Lung microvascular endothelial cell (primary cell): ENCODE measurements at regions not wholly inside any gene's neighbourhood (a gene's known extent, or its start where the extent isn't known, plus 50 kb on each side); places are given as distances from the start of the nearest gene placed in this dataset.
"Not testable (repeated sequence)": the region's sequence is repeated elsewhere in the genome, so short reads cannot be mapped to it uniquely, and the experiment has no call there.

Experiments
- DNase-seq, 2 donors: peaks; one replicate each; pipeline versions ENCODE4 v3.0.0 to v3.0.0-alpha.2; 2010; ENCODE audit warnings: low read depth in 2 of 2

DNA sequence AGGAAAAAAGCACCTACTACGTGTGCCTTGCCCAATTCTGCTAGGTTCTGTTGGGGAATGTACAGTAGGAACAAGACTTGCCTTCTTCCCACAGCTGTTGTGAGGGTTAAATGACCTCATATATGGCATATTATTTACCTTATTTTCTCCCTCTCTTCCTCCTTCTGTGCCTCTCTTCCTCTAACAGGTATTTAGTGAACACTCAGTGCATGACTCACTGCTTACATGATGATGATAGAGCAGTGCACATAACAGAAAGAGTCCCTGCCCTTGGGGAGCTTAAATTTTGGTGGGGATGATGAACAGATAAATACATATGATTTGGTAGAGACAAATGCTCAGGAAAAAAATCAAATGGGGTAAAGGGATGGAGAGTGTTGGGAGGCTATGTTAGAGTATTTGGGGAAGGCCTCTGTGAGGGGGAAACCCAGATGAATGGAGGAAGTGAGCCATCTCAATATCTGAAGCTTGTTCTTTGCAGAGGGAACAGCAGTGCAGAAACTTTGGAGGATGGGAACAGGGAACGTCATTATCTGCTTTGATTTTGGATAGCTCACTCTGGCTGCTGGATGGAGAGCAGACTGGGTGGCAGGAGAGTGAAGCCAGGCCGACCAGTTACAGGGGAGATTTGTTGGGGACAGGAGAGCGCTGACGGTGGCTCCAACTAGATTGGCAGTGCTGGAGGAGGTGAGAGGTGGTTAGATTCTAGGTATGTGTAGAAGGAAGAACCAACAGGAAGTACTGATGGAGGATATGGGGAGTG, 95.5 kb upstream of the TENM4 start:
- DNase-seq, result no peak

GRCh38 chr11:79535606-79536005, 94.8 kb upstream of the TENM4 start:
- DNase-seq, result no peak

- DNase-seq, result no peak
Observed at GRCh38 chr11:79525257-79525656, 84.4 kb upstream of the TENM4 start.

- no peak for DNase-seq
Observed at GRCh38 chr11:79522626-79523025, 81.8 kb upstream of the TENM4 start.

- DNase-seq, result no peak
Observed at GRCh38 chr11:79520086-79520485, 79.3 kb upstream of the TENM4 start.

GRCh38 chr11:79515781-79516180, 75.0 kb upstream of the TENM4 start:
- DNase-seq, result no peak

GRCh38 chr11:79514695-79515094, 73.9 kb upstream of the TENM4 start:
- DNase-seq, result no peak

- no peak for DNase-seq
Observed at GRCh38 chr11:79514290-79514689, 73.5 kb upstream of the TENM4 start.

DNA sequence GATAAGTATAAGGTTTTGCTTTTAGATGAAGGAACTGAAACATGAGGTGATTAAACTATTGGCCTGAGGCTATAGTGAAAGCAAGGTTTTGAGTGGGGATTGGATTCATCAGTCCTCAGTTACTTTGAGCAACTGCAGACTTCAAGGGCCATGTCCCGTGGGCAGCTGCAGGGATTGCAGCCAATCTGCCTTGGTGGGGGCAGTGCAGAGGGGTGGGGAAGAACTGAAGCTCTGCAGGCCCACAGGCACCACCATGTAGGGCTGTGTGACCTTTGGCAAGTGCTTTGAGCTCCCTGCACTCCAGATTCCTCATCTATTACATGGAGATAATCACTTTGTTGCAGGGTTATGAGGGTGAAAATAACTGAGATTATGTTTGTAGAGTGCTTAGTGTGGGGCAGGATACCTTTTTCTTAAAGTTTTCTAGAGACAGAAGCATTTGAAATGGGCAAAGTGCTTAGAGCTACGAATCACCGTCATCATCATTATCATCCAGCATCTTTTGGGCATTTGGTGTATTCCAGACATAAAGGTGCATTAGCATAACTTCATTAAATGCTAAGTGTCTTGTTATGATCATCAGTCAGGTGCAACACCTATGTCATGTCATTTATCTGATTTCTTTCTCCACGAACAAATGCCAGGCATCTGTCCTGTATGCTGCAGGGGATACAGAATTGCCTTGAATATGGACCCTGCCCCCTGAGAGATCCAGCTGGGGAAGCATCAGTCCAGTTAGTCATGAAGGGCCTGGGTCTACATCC, 72.1 kb upstream of the TENM4 start:
- no peak for DNase-seq

DNA sequence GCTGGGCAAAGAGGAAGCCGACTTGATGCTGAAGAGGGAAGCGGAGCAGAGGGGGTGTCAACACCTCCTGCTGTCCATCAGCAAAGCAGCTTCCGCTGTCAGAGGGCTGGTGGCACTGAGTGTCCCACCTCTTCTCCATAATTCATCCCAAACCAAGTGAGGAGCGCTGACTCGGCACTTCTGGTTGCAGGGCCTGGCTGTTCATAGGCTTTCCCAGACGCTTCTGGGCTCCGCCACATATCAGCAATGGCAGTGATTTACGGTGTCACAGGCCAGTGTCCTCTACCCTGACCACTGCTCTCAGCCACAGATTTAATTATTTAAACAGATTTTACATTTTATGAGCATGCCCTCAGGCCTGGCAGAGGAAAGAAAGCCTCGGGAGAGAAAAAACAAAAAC, 70.1 kb upstream of the TENM4 start:
- DNase-seq, result no peak

- DNase-seq, result no peak
Observed at GRCh38 chr11:79508461-79508860, 67.6 kb upstream of the TENM4 start.

GRCh38 chr11:79507706-79508105, 66.9 kb upstream of the TENM4 start:
- DNase-seq, result no peak

GRCh38 chr11:79506734-79507344, 66.0 kb upstream of the TENM4 start:
- no peak for DNase-seq

DNA sequence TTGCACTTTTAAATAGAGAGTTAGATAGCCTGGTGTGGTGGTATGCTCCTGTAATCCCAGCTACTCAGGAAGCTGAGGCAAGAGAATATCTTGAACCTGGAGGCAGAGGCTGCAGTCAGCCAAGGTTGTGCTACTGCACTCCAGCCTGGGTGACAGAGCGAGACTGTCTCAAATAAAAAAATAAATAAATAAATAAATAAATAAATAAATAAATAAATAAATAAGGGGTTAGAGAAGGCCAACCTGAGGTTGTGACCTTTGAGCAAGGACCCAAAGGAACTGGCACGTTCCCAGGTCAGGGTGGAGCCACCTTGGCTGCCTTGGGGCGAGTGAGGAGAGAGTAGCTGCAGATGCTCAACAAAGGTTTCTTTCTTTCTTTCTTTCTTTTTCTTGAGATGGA, 65.3 kb upstream of the TENM4 start:
- DNase-seq, result no peak

- DNase-seq, result no peak
Observed at GRCh38 chr11:79503028-79503427, 62.2 kb upstream of the TENM4 start.

DNA sequence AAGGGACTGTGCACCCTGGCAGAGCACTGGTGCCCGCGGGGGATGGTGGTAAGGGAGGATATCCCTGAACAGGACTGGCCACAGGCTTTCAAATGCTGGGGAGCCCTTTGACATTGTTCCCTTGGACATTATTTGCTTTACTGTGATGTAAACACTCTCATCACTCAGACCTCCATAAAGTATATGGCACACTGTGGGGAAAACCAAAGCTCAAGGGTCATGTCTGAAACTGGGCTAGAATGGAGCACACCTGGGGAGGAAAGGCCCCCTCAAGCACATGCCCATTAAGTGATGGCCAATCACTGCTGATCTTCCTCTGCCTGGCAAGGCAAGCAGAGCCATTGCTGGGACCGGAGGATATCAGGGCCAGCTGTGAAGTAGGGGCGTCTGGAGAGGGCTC, 60.9 kb upstream of the TENM4 start:
- DNase-seq, result no peak

DNA sequence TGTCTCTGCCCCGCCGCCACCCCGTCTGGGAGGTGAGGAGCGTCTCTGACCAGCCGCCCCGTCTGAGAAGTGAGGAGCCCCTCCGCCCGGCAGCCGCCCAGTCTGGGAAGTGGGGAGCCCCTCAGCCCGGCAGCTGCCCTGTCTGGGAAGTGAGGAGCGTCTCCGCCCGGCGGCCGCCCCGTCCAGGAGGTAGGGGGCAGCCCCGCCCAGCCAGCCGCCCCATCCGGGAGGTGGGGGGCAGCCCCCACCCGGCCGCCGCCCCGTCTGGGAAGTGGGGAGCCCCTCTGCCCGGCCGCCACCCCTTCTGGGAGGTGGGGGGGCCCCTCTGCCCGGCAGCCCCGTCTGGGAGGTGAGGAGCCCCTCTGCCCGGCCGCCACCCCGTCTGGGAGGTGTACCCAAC, 59.1 kb upstream of the TENM4 start:
- DNase-seq, result not testable (repeated sequence)

GRCh38 chr11:79498667-79499066, 57.8 kb upstream of the TENM4 start:
- DNase-seq, result no peak

- peak; percentile 56 to 62 for DNase-seq
Observed at GRCh38 chr11:79493555-79494171, 52.8 kb upstream of the TENM4 start.

- DNase-seq, result no peak
Observed at GRCh38 chr11:79492008-79492407, 51.2 kb upstream of the TENM4 start.
